Neural cell (in vitro differentiated cells): ENCODE measurements at regions not wholly inside any gene's neighbourhood (a gene's known extent, or its start where the extent isn't known, plus 50 kb on each side); places are given as distances from the start of the nearest gene placed in this dataset.

Source experiments
- CTCF ChIP-seq: fragments of 450-650 bp; IDR thresholded peaks from 2 replicates; pipeline ENCODE4 v1.5.1; 2014; ENCODE audit warnings: antibody characterized with exemption, mild to moderate bottlenecking, moderate library complexity; ENCODE audit not compliant: poor library complexity, severe bottlenecking
- EP300 ChIP-seq: fragments of 450-650 bp; conservative IDR thresholded peaks from 2 replicates; pipeline ENCODE4 v1.6.1; 2014; ENCODE audit warnings: antibody characterized with exemption, mild to moderate bottlenecking, moderate library complexity; ENCODE audit not compliant: poor library complexity, severe bottlenecking
- MXI1 ChIP-seq: fragments of 450-650 bp; conservative IDR thresholded peaks from 2 replicates; pipeline ENCODE4 v1.6.1; 2014; ENCODE audit warnings: antibody characterized with exemption, mild to moderate bottlenecking; ENCODE audit not compliant: poor library complexity, severe bottlenecking
- POLR2AphosphoS5 ChIP-seq: IDR thresholded peaks from 2 replicates; pipeline ENCODE4 v1.6.1; 2012
- REST ChIP-seq: IDR thresholded peaks from 2 replicates; pipeline ENCODE4 v1.6.1; 2012; ENCODE audit warnings: borderline replicate concordance
- SMC3 ChIP-seq: fragments of 450-650 bp; conservative IDR thresholded peaks from 2 replicates; pipeline ENCODE4 v1.6.1; 2014; ENCODE audit warnings: antibody characterized with exemption, mild to moderate bottlenecking, moderate library complexity; ENCODE audit not compliant: poor library complexity
- TAF1 ChIP-seq: IDR thresholded peaks from 2 replicates; pipeline ENCODE4 v1.6.1; 2012; ENCODE audit warnings: low read depth

- TF ChIP-seq CTCF: no peak
- no peak for TF ChIP-seq REST
- no peak for TF ChIP-seq POLR2AphosphoS5
- no peak for TF ChIP-seq SMC3
- no peak for TF ChIP-seq EP300
- no peak for TF ChIP-seq MXI1
- TF ChIP-seq TAF1: no peak
These were observed 50.3 kb upstream of the CHST15 start for GRCh38 chr10:124143721-124144120.
